Keratinocyte (primary cell): ENCODE measurements at regions not wholly inside any gene's neighbourhood (a gene's known extent, or its start where the extent isn't known, plus 50 kb on each side); places are given as distances from the start of the nearest gene placed in this dataset.

Experiments
- DNase-seq: peaks from one replicate; pipeline ENCODE4 v3.0.0-alpha.2; 2011; ENCODE audit warnings: low read depth, missing footprints, low spot score
- FAIRE-seq: peaks from 2 replicates; lab custom pipeline; 2011; peaks lifted over from hg19 to GRCh38; lab: Jason Lieb, UNC
- H2AFZ ChIP-seq: 2 replicates; pipeline ENCODE4 v1.6.0; 2012; ENCODE audit warnings: low read length, control low read depth, inconsistent platforms; ENCODE audit not compliant: control insufficient read depth
- H3K27ac ChIP-seq: 2 replicates; pipeline ENCODE4 v1.5.1; 2011; ENCODE audit warnings: low read length; ENCODE audit not compliant: control insufficient read depth, insufficient read depth
- H3K27me3 ChIP-seq: 3 replicates; pipeline ENCODE4 v1.6.0; 2011; ENCODE audit warnings: low read length; ENCODE audit not compliant: control insufficient read depth, insufficient read depth; ENCODE audit errors: extremely low read depth
- H3K36me3 ChIP-seq, 2 experiments: 2 replicates in 1 of 2; 3 replicates in 1 of 2; pipeline ENCODE4 v1.5.1; 2011; ENCODE audit warnings: low read length in 2 of 2, mild to moderate bottlenecking in 1 of 2; ENCODE audit not compliant: control insufficient read depth in 2 of 2, insufficient read depth in 2 of 2; ENCODE audit errors: extremely low read depth in 1 of 2
- H3K4me1 ChIP-seq: 3 replicates; pipeline ENCODE4 v1.5.1; 2011; ENCODE audit warnings: low read length; ENCODE audit not compliant: control insufficient read depth, insufficient read depth; ENCODE audit errors: extremely low read depth
- H3K4me2 ChIP-seq: 3 replicates; pipeline ENCODE4 v1.6.0; 2011; ENCODE audit warnings: low read depth, low read length; ENCODE audit not compliant: control insufficient read depth, insufficient read depth; ENCODE audit errors: extremely low read depth
- H3K4me3 ChIP-seq, 3 experiments: fragments of 200-600 bp in 1 of 3; sonication (generic) in 1 of 3; 2 replicates in 2 of 3; 3 replicates in 1 of 3; pipeline ENCODE4 v1.5.1; 2011 to 2016; ENCODE audit warnings: low read length in 3 of 3, mild to moderate bottlenecking in 3 of 3, control low read depth in 2 of 3, inconsistent platforms in 1 of 3, low read depth in 1 of 3, mixed read lengths in 1 of 3, mixed run types in 1 of 3, moderate library complexity in 1 of 3; ENCODE audit not compliant: control insufficient read depth in 2 of 3, insufficient read depth in 2 of 3; ENCODE audit errors: extremely low read depth in 1 of 3
- H3K79me2 ChIP-seq: 2 replicates; pipeline ENCODE4 v1.6.0; 2012; ENCODE audit warnings: low read length; ENCODE audit not compliant: control insufficient read depth, insufficient read depth
- H3K9ac ChIP-seq: 3 replicates; pipeline ENCODE4 v1.6.0; 2011; ENCODE audit warnings: low read length; ENCODE audit not compliant: control insufficient read depth, insufficient read depth; ENCODE audit errors: extremely low read depth
- H3K9me1 ChIP-seq: 3 replicates; pipeline ENCODE4 v1.6.0; 2011; ENCODE audit warnings: low read length; ENCODE audit not compliant: control insufficient read depth, insufficient read depth; ENCODE audit errors: extremely low read depth
- H3K9me3 ChIP-seq: 2 replicates; pipeline ENCODE4 v1.5.1; 2012; ENCODE audit warnings: low read depth, low read length; ENCODE audit not compliant: control insufficient read depth
- H4K20me1 ChIP-seq: 3 replicates; pipeline ENCODE4 v1.6.0; 2011; ENCODE audit warnings: low read length; ENCODE audit not compliant: control insufficient read depth, insufficient read depth; ENCODE audit errors: extremely low read depth
- CTCF ChIP-seq, 3 experiments: IDR thresholded peaks in 1 of 3; conservative IDR thresholded peaks in 1 of 3; optimal IDR thresholded peaks in 1 of 3; 2 replicates in 2 of 3; 3 replicates in 1 of 3; pipeline versions ENCODE3 to v1.5.1; 2011; ENCODE audit warnings: low read length in 3 of 3, mild to moderate bottlenecking in 3 of 3, moderate library complexity in 2 of 3, control low read depth in 1 of 3, inconsistent platforms in 1 of 3; ENCODE audit not compliant: insufficient read depth in 2 of 3; ENCODE audit errors: extremely low read depth in 1 of 3
- EZH2 ChIP-seq: IDR thresholded peaks from one replicate; pipeline ENCODE4 v1.6.1; 2012; ENCODE audit warnings: inconsistent platforms, mild to moderate bottlenecking, low read length, moderate library complexity
- dilution Hi-C: fragments of 300-500 bp; cut with MboI; formaldehyde crosslinking; loops from one replicate; pipeline ENCODE4 v1.7.0; 2020; ENCODE audit warnings: low sequenced_read_pairs; ENCODE audit not compliant: extremely low pct_ligation_motif_present

DNA sequence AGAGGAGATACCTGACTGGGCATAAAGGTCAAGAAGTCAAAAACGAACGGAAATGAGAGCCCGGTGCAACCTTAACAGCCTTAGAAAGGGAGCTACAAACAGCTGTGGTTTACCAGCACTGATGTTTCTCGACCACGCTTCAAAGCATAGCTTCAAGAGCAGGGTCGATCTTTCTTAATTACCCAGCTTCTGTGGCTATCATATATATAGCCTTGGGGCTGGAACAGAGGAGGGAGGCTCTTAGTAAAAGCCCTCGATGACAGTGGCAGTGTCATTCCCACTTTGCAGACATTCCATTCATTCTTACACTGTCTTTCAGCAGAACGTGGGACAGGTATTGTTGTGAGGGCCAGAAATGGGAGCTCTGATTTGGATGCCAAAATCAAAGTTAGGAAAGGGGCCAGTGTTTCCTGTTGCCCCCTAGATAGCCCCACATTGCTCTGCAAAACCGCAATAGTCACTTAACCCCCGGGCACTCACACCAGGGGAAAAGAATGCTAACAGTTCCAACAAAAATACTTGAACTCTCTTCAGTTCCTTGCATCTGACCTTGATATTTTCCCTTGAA lies 141.5 kb downstream of the MTPAP start:
- no peaks in the 10 kb centered on the region for H3K9me1 ChIP-seq
- DNase-seq (no peak), FAIRE-seq (no peak)
- H2AFZ ChIP-seq, result no peak overlapping the region
- no peak for TF ChIP-seq CTCF (optimal IDR thresholded peaks at IDR 0.05 in 1 of 3, IDR thresholded peaks at IDR 0.05 in 1 of 3, conservative IDR thresholded peaks at IDR 0.05 in 1 of 3; ENCODE audit: extremely low read depth in 1 of 3, insufficient read depth in 2 of 3, low read length in 3 of 3)
- TF ChIP-seq EZH2, result no peak
- dilution Hi-C loops, result no loop called here
- H3K4me2 ChIP-seq, result no peak overlapping the region
- H3K4me1 ChIP-seq, result no peaks in the 10 kb centered on the region
- H3K27me3 ChIP-seq, result no peaks in the 10 kb centered on the region
- H3K4me3 ChIP-seq, result no peak overlapping the region
- no peaks in the 10 kb centered on the region for H4K20me1 ChIP-seq
- H3K36me3 ChIP-seq, result no peaks in the 10 kb centered on the region
- no peak overlapping the region for H3K27ac ChIP-seq
- no peaks in the 10 kb centered on the region for H3K79me2 ChIP-seq
- H3K9me3 ChIP-seq, result no peaks in the 10 kb centered on the region
- H3K9ac ChIP-seq, result no peak overlapping the region

GRCh38 chr10:30200017-30200415 lies 140.6 kb upstream of the JCAD start:
- Histone ChIP-seq H3K4me1 (no peaks in the 10 kb centered on the region), H3K9me1 (no peaks in the 10 kb centered on the region), H4K20me1 (no peaks in the 10 kb centered on the region), H3K27me3 (no peaks in the 10 kb centered on the region), H3K9me3 (no peaks in the 10 kb centered on the region), H3K27ac (no peak overlapping the region), H3K79me2 (no peaks in the 10 kb centered on the region), H3K4me3 (no peak overlapping the region), H2AFZ (no peak overlapping the region), H3K36me3 (no peaks in the 10 kb centered on the region), H3K9ac (no peak overlapping the region), H3K4me2 (no peak overlapping the region)
- TF ChIP-seq EZH2 (no peak), CTCF (optimal IDR thresholded peaks at IDR 0.05 in 1 of 3, IDR thresholded peaks at IDR 0.05 in 1 of 3, conservative IDR thresholded peaks at IDR 0.05 in 1 of 3; ENCODE audit: extremely low read depth in 1 of 3, insufficient read depth in 2 of 3, low read length in 3 of 3) (no peak)
- DNase-seq (no peak), FAIRE-seq (no peak)
- dilution Hi-C loops, result no loop called here
